ENCODE measurements at regions not wholly inside any gene's neighbourhood (a gene's known extent, or its start where the extent isn't known, plus 50 kb on each side); places are given as distances from the start of the nearest gene placed in this dataset.

- no peak for DNase-seq (ENCODE audit: low spot score)
- in situ Hi-C loops (cut with MboI; ENCODE audit: low pct_unique_long_range_greater_than_20kb, low sequenced_read_pairs, unreplicated experiment): no loop called here
- TF ChIP-seq, protein P1, sequence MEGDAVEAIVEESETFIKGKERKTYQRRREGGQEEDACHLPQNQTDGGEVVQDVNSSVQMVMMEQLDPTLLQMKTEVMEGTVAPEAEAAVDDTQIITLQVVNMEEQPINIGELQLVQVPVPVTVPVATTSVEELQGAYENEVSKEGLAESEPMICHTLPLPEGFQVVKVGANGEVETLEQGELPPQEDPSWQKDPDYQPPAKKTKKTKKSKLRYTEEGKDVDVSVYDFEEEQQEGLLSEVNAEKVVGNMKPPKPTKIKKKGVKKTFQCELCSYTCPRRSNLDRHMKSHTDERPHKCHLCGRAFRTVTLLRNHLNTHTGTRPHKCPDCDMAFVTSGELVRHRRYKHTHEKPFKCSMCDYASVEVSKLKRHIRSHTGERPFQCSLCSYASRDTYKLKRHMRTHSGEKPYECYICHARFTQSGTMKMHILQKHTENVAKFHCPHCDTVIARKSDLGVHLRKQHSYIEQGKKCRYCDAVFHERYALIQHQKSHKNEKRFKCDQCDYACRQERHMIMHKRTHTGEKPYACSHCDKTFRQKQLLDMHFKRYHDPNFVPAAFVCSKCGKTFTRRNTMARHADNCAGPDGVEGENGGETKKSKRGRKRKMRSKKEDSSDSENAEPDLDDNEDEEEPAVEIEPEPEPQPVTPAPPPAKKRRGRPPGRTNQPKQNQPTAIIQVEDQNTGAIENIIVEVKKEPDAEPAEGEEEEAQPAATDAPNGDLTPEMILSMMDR (IDR thresholded peaks at IDR 0.05; ENCODE audit: extremely low read depth, insufficient read depth, missing control alignments): no peak
Observed at GRCh38 chrX:7789200-7789599, 53.8 kb upstream of the VCX start.

DNA sequence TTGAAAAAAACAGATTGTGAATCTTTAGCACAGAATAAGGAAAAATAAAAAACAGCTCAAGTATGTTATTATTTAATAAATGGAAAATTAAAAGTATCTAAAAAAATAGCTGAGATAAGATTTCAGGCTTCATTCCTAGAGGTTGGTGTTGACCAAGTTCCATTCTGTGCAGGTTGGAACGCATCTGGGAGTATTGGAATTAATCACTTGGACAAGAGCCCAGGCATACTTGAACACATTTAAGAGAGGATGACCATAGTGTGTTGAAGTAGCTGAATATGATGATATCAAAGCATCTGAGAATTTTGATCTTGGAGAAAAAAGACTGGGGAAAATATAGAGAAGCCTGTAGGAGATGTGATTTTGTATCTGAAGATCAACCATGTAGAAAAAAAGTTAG, 54.6 kb upstream of the VCX start:
- no peak for DNase-seq (ENCODE audit: low spot score)
- in situ Hi-C loops (cut with MboI; ENCODE audit: low pct_unique_long_range_greater_than_20kb, low sequenced_read_pairs, unreplicated experiment): no loop called here
- TF ChIP-seq, protein P1 (IDR thresholded peaks at IDR 0.05; ENCODE audit: extremely low read depth, insufficient read depth, missing control alignments): no peak

DNA sequence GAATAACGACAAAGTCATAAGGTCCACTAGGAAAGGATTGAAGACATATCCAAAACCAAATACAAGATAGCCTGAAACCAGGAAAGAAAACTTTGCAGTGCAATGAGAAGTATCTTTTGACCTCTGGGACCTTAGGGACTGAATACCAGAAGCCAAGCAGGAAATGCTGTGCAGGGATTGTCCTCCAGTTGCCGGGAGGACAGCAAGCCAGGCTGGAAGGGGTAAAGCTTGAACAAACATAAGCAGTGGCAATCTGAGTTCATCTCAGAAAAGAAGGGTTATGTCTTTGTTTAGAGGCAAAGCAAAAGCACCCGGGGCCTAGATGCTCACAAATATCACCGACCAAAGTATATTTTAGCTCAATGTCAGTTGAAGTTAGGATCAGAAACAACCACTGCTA, 55.3 kb upstream of the VCX start:
- no peak for DNase-seq (ENCODE audit: low spot score)
- TF ChIP-seq, protein P1 (IDR thresholded peaks at IDR 0.05; ENCODE audit: extremely low read depth, insufficient read depth, missing control alignments): no peak
- in situ Hi-C loops (cut with MboI; ENCODE audit: low pct_unique_long_range_greater_than_20kb, low sequenced_read_pairs, unreplicated experiment): no loop called here

GRCh38 chrX:7784580-7784979, 58.4 kb upstream of the VCX start:
- no peak for DNase-seq (ENCODE audit: low spot score)
- in situ Hi-C loops (cut with MboI; ENCODE audit: low pct_unique_long_range_greater_than_20kb, low sequenced_read_pairs, unreplicated experiment): no loop called here
- TF ChIP-seq, protein P1 (IDR thresholded peaks at IDR 0.05; ENCODE audit: extremely low read depth, insufficient read depth, missing control alignments): no peak

DNA sequence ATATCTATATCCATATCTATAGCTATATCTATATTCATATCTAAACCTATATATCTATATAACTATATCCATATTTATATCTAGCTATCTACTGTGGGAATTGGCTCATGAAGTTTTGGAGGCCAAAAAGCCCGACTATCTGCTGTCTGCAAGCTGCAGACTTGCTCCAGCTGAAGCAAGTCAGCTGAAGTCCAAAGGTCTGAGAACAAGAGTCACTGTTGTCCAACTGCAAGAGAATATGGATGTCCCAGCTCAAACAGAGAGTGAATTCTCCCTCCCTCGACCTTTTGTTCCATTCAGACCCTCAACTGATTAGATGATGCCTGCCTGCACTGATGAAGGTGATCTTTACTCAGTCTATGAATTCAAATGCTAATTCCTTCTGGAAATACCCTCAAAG, 63.3 kb upstream of the VCX start:
- DNase-seq (ENCODE audit: low spot score): no peak
- in situ Hi-C loops (cut with MboI; ENCODE audit: low pct_unique_long_range_greater_than_20kb, low sequenced_read_pairs, unreplicated experiment): no loop called here
- TF ChIP-seq, protein P1 (IDR thresholded peaks at IDR 0.05; ENCODE audit: extremely low read depth, insufficient read depth, missing control alignments): no peak

DNA sequence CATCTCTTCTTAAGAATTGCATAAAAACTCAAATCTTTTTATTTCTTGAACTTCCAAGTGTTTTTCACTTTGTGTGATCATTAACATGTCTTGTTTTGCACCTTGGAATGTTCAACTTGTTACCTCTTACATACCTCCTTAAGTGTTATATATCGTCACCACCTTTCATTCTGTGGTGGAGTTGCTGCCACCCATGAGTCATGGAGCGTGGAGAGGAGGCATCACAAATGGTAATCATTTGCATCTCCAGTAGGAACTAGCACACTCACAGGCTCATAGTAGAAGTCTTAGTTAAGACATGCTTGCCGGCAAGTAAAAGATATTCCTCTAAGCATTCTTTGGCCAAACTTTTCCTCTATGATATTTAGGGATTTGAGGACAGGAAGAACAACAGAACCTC, 67.0 kb upstream of the VCX start:
- in situ Hi-C loops (cut with MboI; ENCODE audit: low pct_unique_long_range_greater_than_20kb, low sequenced_read_pairs, unreplicated experiment): no loop called here

More for the DNA sequence above, 67.0 kb upstream of the VCX start:
- no peak for DNase-seq (ENCODE audit: low spot score)
- TF ChIP-seq, protein P1 (IDR thresholded peaks at IDR 0.05; ENCODE audit: extremely low read depth, insufficient read depth, missing control alignments): no peak

All from GM13977 (cell line).